ENCODE measurements at regions not wholly inside any gene's neighbourhood (a gene's known extent, or its start where the extent isn't known, plus 50 kb on each side); places are given as distances from the start of the nearest gene placed in this dataset.

- intact Hi-C loops (cut with DNase I), result no loop called here
- DNase-seq (ENCODE audit: low spot score), result no peak
Observed at GRCh38 chr6:94041945-94042709, 622.8 kb upstream of the EPHA7 start.

- DNase-seq (ENCODE audit: low spot score), result no peak
- intact Hi-C loops (cut with DNase I), result no loop called here
Observed at GRCh38 chr6:94036024-94036423, 616.7 kb upstream of the EPHA7 start.

- intact Hi-C loops (cut with DNase I), result no loop called here
- DNase-seq (ENCODE audit: low spot score), result no peak
Observed at GRCh38 chr6:94027374-94027773, 608.0 kb upstream of the EPHA7 start.

GRCh38 chr6:94026575-94026974 is 607.2 kb upstream of the EPHA7 start:
- DNase-seq (ENCODE audit: low spot score), result no peak
- intact Hi-C loops (cut with DNase I), result no loop called here

- intact Hi-C loops (cut with DNase I), result no loop called here
- DNase-seq (ENCODE audit: low spot score), result no peak
Observed at GRCh38 chr6:94005835-94006234, 586.5 kb upstream of the EPHA7 start.

- intact Hi-C loops (cut with DNase I), result no loop called here
- no peak for DNase-seq (ENCODE audit: low spot score)
Observed at GRCh38 chr6:93992976-93993375, 573.6 kb upstream of the EPHA7 start.

GRCh38 chr6:93989630-93990029 is 570.3 kb upstream of the EPHA7 start:
- intact Hi-C loops (cut with DNase I), result no loop called here
- DNase-seq (ENCODE audit: low spot score), result no peak

- DNase-seq (ENCODE audit: low spot score), result no peak
- intact Hi-C loops (cut with DNase I), result no loop called here
Observed at GRCh38 chr6:93985953-93986352, 566.6 kb upstream of the EPHA7 start.

- DNase-seq (ENCODE audit: low spot score), result no peak
- intact Hi-C loops (cut with DNase I), result no loop called here
Observed at GRCh38 chr6:93975159-93975558, 555.8 kb upstream of the EPHA7 start.

GRCh38 chr6:93974332-93974731 is 555.0 kb upstream of the EPHA7 start:
- DNase-seq (ENCODE audit: low spot score), result no peak
- intact Hi-C loops (cut with DNase I), result no loop called here

- intact Hi-C loops (cut with DNase I), result no loop called here
- no peak for DNase-seq (ENCODE audit: low spot score)
Observed at GRCh38 chr6:93972791-93973190, 553.4 kb upstream of the EPHA7 start.

GRCh38 chr6:93970684-93971083 is 551.3 kb upstream of the EPHA7 start:
- intact Hi-C loops (cut with DNase I), result no loop called here
- DNase-seq (ENCODE audit: low spot score), result no peak

GRCh38 chr6:93968126-93968525 is 548.8 kb upstream of the EPHA7 start:
- DNase-seq (ENCODE audit: low spot score), result no peak
- intact Hi-C loops (cut with DNase I), result no loop called here

GRCh38 chr6:93964926-93965325 is 545.6 kb upstream of the EPHA7 start:
- no peak for DNase-seq (ENCODE audit: low spot score)
- intact Hi-C loops (cut with DNase I), result no loop called here

- no peak for DNase-seq (ENCODE audit: low spot score)
- intact Hi-C loops (cut with DNase I), result no loop called here
Observed at GRCh38 chr6:93964321-93964720, 545.0 kb upstream of the EPHA7 start.

- intact Hi-C loops (cut with DNase I), result no loop called here
- no peak for DNase-seq (ENCODE audit: low spot score)
Observed at GRCh38 chr6:93962566-93962965, 543.2 kb upstream of the EPHA7 start.

- no peak for DNase-seq (ENCODE audit: low spot score)
- intact Hi-C loops (cut with DNase I), result no loop called here
Observed at GRCh38 chr6:93954584-93954983, 535.2 kb upstream of the EPHA7 start.

- intact Hi-C loops (cut with DNase I), result no loop called here
- no peak for DNase-seq (ENCODE audit: low spot score)
Observed at GRCh38 chr6:93943661-93944060, 524.3 kb upstream of the EPHA7 start.

- DNase-seq (ENCODE audit: low spot score), result no peak
- intact Hi-C loops (cut with DNase I), result no loop called here
Observed at GRCh38 chr6:93940381-93940780, 521.0 kb upstream of the EPHA7 start.

- no peak for DNase-seq (ENCODE audit: low spot score)
- intact Hi-C loops (cut with DNase I), result no loop called here
Observed at GRCh38 chr6:93932175-93932574, 512.8 kb upstream of the EPHA7 start.

- DNase-seq (ENCODE audit: low spot score), result no peak
- intact Hi-C loops (cut with DNase I), result no loop called here
Observed at GRCh38 chr6:93927731-93928130, 508.4 kb upstream of the EPHA7 start.

- no peak for DNase-seq (ENCODE audit: low spot score)
- intact Hi-C loops (cut with DNase I), result no loop called here
Observed at GRCh38 chr6:93919365-93919764, 500.0 kb upstream of the EPHA7 start.
